ENCODE measurements at regions not wholly inside any gene's neighbourhood (a gene's known extent, or its start where the extent isn't known, plus 50 kb on each side); places are given as distances from the start of the nearest gene placed in this dataset.

DNA sequence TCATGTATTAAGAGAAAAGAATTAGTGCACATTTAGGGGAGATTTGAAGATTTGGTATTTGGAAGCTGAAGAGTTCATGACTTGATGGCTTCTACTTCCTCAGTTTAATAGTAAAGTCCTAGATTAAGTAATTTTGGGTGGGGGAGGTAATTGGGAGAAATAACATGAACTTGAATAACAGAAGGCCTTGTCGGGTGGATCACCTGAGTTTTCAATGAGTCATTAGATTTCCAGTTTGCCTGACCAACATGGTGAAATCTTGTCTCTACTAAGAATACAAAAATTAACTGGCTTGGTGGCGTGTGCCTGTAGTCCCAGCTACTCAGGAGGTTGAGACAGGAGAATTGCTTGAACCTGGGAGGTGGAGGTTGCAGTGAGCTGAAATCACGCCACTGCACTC is 181.0 kb downstream of the GJA1 start:
- intact Hi-C loops (cut with DNase I), result loop anchor here (5.0 to 10.0 kb wide), 3 partner anchors 36 to 418 kb away; partner anchors contain the start of gene GJA1

GRCh38 chr6:121617388-121617787 is 181.9 kb downstream of the GJA1 start:
- Histone ChIP-seq H3K9me3 (no peaks in the 10 kb centered on the region), H3K4me3 (no peak overlapping the region), H3K4me1 (no peaks in the 10 kb centered on the region), H3K27me3 (no peaks in the 10 kb centered on the region), H3K36me3 (no peaks in the 10 kb centered on the region), H3K27ac (no peak overlapping the region)
- TF ChIP-seq, protein P1, sequence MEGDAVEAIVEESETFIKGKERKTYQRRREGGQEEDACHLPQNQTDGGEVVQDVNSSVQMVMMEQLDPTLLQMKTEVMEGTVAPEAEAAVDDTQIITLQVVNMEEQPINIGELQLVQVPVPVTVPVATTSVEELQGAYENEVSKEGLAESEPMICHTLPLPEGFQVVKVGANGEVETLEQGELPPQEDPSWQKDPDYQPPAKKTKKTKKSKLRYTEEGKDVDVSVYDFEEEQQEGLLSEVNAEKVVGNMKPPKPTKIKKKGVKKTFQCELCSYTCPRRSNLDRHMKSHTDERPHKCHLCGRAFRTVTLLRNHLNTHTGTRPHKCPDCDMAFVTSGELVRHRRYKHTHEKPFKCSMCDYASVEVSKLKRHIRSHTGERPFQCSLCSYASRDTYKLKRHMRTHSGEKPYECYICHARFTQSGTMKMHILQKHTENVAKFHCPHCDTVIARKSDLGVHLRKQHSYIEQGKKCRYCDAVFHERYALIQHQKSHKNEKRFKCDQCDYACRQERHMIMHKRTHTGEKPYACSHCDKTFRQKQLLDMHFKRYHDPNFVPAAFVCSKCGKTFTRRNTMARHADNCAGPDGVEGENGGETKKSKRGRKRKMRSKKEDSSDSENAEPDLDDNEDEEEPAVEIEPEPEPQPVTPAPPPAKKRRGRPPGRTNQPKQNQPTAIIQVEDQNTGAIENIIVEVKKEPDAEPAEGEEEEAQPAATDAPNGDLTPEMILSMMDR (IDR thresholded peaks at IDR 0.05), result no peak
- intact Hi-C loops (cut with DNase I), result loop anchor here (5.0 to 10.0 kb wide), 3 partner anchors 35 to 417 kb away; partner anchors contain the start of gene GJA1
- DNase-seq (ENCODE audit: low spot score in 2 of 2), result no peak

More for the DNA sequence above, 181.0 kb downstream of the GJA1 start:
- H3K27me3 ChIP-seq, result no peaks in the 10 kb centered on the region
- H3K4me1 ChIP-seq, result no peaks in the 10 kb centered on the region
- H3K4me3 ChIP-seq, result no peak overlapping the region
- DNase-seq (ENCODE audit: low spot score in 2 of 2), result no peak
- H3K9me3 ChIP-seq, result no peaks in the 10 kb centered on the region
- TF ChIP-seq, protein P1 (IDR thresholded peaks at IDR 0.05), result no peak
- no peaks in the 10 kb centered on the region for H3K36me3 ChIP-seq
- H3K27ac ChIP-seq, result no peak overlapping the region

GRCh38 chr6:121619013-121619412 is 183.6 kb downstream of the GJA1 start:
- H3K27ac ChIP-seq, result no peak overlapping the region
- H3K9me3 ChIP-seq, result no peaks in the 10 kb centered on the region
- H3K4me3 ChIP-seq, result no peak overlapping the region
- H3K4me1 ChIP-seq, result no peaks in the 10 kb centered on the region
- TF ChIP-seq, protein P1 (IDR thresholded peaks at IDR 0.05), result no peak
- DNase-seq (ENCODE audit: low spot score in 2 of 2), result no peak
- intact Hi-C loops (cut with DNase I), result loop anchor here (5.0 to 10.0 kb wide), 3 partner anchors 33 to 416 kb away; partner anchors contain the start of gene GJA1
- H3K36me3 ChIP-seq, result no peaks in the 10 kb centered on the region
- no peaks in the 10 kb centered on the region for H3K27me3 ChIP-seq

DNA sequence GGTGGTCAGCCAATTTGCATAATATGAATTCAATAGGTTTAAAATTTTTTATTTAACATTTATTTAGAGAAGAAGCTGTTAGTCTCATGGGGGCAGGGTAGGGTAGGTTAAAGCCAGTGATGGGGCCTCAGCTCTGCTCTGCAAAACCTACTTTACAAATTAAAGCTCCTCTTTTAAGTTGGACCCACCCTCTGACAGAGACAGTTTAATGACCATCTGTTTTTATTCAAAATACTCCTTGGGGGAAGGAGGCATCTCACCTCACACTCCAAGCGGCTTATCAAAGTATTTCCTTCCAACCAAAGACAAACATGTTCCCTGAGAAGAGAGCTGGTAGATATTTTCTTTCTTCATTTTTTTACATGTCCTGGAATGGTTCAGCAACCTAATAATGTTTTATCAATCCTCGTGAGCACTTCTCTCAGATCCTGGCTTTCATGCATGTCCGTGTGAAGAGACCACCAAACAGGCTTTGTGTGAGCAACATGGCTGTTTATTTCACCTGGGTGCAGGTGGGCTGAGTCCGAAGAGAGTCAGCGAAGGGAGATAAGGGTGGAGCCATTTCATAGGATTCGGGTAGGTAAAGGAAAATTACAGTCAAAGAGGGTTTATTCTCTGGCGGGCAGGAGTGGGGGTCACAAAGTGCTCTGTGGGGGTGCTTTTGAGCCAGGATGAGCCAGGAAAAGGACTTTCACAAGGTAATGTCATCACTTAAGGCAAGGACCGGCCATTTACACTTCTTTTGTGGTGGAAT is 184.7 kb downstream of the GJA1 start:
- Histone ChIP-seq H3K27me3 (no peaks in the 10 kb centered on the region), H3K27ac (no peak overlapping the region), H3K36me3 (no peaks in the 10 kb centered on the region), H3K4me1 (no peaks in the 10 kb centered on the region), H3K4me3 (no peak overlapping the region), H3K9me3 (no peaks in the 10 kb centered on the region)
- intact Hi-C loops (cut with DNase I), result loop anchor here (5.0 to 10.0 kb wide), 3 partner anchors 32 to 415 kb away; partner anchors contain the start of gene GJA1
- DNase-seq (ENCODE audit: low spot score in 2 of 2), result no peak
- TF ChIP-seq, protein P1 (IDR thresholded peaks at IDR 0.05), result no peak

GRCh38 chr6:121627761-121628160 is 192.3 kb downstream of the GJA1 start:
- Histone ChIP-seq H3K4me3 (no peak overlapping the region), H3K27ac (no peak overlapping the region), H3K36me3 (no peaks in the 10 kb centered on the region), H3K27me3 (no peaks in the 10 kb centered on the region), H3K9me3 (peaks cover 0 to 11% of the 10 kb centered on the region in 2 donors), H3K4me1 (peaks cover 0 to 3% of the 10 kb centered on the region in 2 donors)
- intact Hi-C loops (cut with DNase I), result no loop called here
- no peak for DNase-seq (ENCODE audit: low spot score in 2 of 2)
- TF ChIP-seq, protein P1 (IDR thresholded peaks at IDR 0.05), result no peak

All from ascending aorta (tissue), 2 donors.